HepG2 (cell line): ENCODE measurements at regions not wholly inside any gene's neighbourhood (a gene's known extent, or its start where the extent isn't known, plus 50 kb on each side); places are given as distances from the start of the nearest gene placed in this dataset.
"Not testable (repeated sequence)": the region's sequence is repeated elsewhere in the genome, so short reads cannot be mapped to it uniquely, and the experiment has no call there.

Experiments used
- ATAC-seq: fragments of 200-7000 bp; cut with Tn5 transposase; 3 replicates; pipeline ENCODE4 v1.9.1; 2020; ENCODE audit warnings: mild to moderate bottlenecking, moderate library complexity
- BruUV-seq: library from RNA; stranded (reverse); fragments of 400-500 nt; replicated peaks from 2 replicates; lab custom pipeline; 2021; lab: Mats Ljungman, UMichigan
- CTCF ChIA-PET: fragments of 300-600 bp; formaldehyde crosslinking; extraction: SDS; loops from one replicate; lab custom pipeline; 2021; ENCODE audit warnings: low total read pairs, inconsistent platforms, low intra/inter-chr PET ratio; lab: Yijun Ruan, JAX
- POLR2A ChIA-PET: fragments of 350-600 bp; sonication (Branson Sonifier 250); formaldehyde crosslinking; loops from one replicate; lab custom pipeline; 2020; ENCODE audit warnings: antibody characterized with exemption, inconsistent platforms; lab: Yijun Ruan, JAX
- DNase-seq: peaks from one replicate; pipeline ENCODE4 v3.0.0-alpha.2; 2015; ENCODE audit warnings: low spot score
- FAIRE-seq: peaks from 3 replicates; lab custom pipeline; 2011; peaks lifted over from hg19 to GRCh38; lab: Jason Lieb, UNC
- H2AFZ ChIP-seq: one replicate; pipeline ENCODE4 v1.6.1; 2011; ENCODE audit warnings: low read length, inconsistent platforms
- H3K27ac ChIP-seq: fragments of 300-600 bp; 3 replicates; pipeline ENCODE4 v1.8.0; 2011; ENCODE audit warnings: mixed run types, mild to moderate bottlenecking, mixed read lengths, low read length, inconsistent platforms; ENCODE audit not compliant: insufficient read depth; ENCODE audit errors: extremely low read length
- H3K27me3 ChIP-seq, 2 experiments: fragments of 200-600 bp in 1 of 2; 2 replicates in 1 of 2; 3 replicates in 1 of 2; pipeline versions ENCODE4 v1.6.0 to v1.8.0; 2011; ENCODE audit warnings: low read length in 2 of 2, mild to moderate bottlenecking in 2 of 2, moderate library complexity in 2 of 2, inconsistent platforms in 1 of 2; ENCODE audit not compliant: insufficient read depth in 2 of 2, control insufficient read depth in 1 of 2
- H3K36me3 ChIP-seq, 2 experiments: fragments of 200-600 bp in 1 of 2; replicated peaks in 1 of 2; 2 replicates in 1 of 2; 3 replicates in 1 of 2; pipeline versions ENCODE4 v1.5.1 to v1.8.0; 2011; ENCODE audit warnings: low read length in 2 of 2, inconsistent platforms in 1 of 2; ENCODE audit not compliant: insufficient read depth in 2 of 2, control insufficient read depth in 1 of 2
- H3K4me1 ChIP-seq: 2 replicates; pipeline ENCODE4 v1.5.1; 2012; ENCODE audit warnings: low read length, inconsistent platforms; ENCODE audit not compliant: insufficient read depth
- H3K4me2 ChIP-seq: 2 replicates; pipeline ENCODE4 v1.6.0; 2011; ENCODE audit warnings: low read depth, low read length, inconsistent platforms
- H3K4me3 ChIP-seq, 3 experiments: fragments of 200-600 bp in 1 of 3; sonication (generic), shearing (Covaris generic) in 1 of 3; replicated peaks in 1 of 3; 2 replicates each; pipeline ENCODE4 v1.5.1; 2011 to 2016; ENCODE audit warnings: low read length in 3 of 3, inconsistent platforms in 2 of 3, low read depth in 2 of 3, mild to moderate bottlenecking in 2 of 3, control low read depth in 1 of 3, mixed read lengths in 1 of 3; ENCODE audit not compliant: insufficient read depth in 1 of 3
- H3K79me2 ChIP-seq: one replicate; pipeline ENCODE4 v1.6.1; 2011; ENCODE audit warnings: low read length, inconsistent platforms; ENCODE audit not compliant: insufficient read depth
- H3K9ac ChIP-seq: 2 replicates; pipeline ENCODE4 v1.6.0; 2011; ENCODE audit warnings: mild to moderate bottlenecking, low read depth, low read length, inconsistent platforms; ENCODE audit not compliant: insufficient read depth
- H3K9me3 ChIP-seq: 2 replicates; pipeline ENCODE4 v1.5.1; 2012; ENCODE audit warnings: mild to moderate bottlenecking, low read length
- H4K20me1 ChIP-seq: 2 replicates; pipeline ENCODE4 v1.6.0; 2011; ENCODE audit warnings: inconsistent platforms, mild to moderate bottlenecking, low read length, moderate library complexity; ENCODE audit not compliant: insufficient read depth
- PHF21A ChIP-seq: sonication (generic); formaldehyde crosslinking; IDR thresholded peaks from 2 replicates; pipeline ENCODE4 v1.5.0; 2020; ENCODE audit warnings: mild to moderate bottlenecking, missing genetic modification reagents
- ZNF430 ChIP-seq: sonication (generic); formaldehyde crosslinking; IDR thresholded peaks from 2 replicates; pipeline ENCODE4 v1.9.0; 2021; ENCODE audit warnings: mild to moderate bottlenecking, missing genetic modification reagents
- whole genome bisulfite sequencing: methylation state at CpG from one replicate; pipeline ENCODE4 v1.1.6; 2017; ENCODE audit warnings: low lambda C conversion rate; 5-methylcytosine and 5-hydroxymethylcytosine counted together
- in situ Hi-C: cut with HindIII; loops from 2 replicates; pipeline ENCODE4 v1.10.0; 2017; ENCODE audit warnings: low pct_unique_long_range_greater_than_20kb; ENCODE audit not compliant: extremely low pct_ligation_motif_present
- intact Hi-C: fragments of 100-400 bp; cut with micrococcal nuclease; formaldehyde crosslinking; loops from one replicate; pipeline ENCODE4 v1.10.0; 2022; ENCODE audit not compliant: unreplicated experiment

DNA sequence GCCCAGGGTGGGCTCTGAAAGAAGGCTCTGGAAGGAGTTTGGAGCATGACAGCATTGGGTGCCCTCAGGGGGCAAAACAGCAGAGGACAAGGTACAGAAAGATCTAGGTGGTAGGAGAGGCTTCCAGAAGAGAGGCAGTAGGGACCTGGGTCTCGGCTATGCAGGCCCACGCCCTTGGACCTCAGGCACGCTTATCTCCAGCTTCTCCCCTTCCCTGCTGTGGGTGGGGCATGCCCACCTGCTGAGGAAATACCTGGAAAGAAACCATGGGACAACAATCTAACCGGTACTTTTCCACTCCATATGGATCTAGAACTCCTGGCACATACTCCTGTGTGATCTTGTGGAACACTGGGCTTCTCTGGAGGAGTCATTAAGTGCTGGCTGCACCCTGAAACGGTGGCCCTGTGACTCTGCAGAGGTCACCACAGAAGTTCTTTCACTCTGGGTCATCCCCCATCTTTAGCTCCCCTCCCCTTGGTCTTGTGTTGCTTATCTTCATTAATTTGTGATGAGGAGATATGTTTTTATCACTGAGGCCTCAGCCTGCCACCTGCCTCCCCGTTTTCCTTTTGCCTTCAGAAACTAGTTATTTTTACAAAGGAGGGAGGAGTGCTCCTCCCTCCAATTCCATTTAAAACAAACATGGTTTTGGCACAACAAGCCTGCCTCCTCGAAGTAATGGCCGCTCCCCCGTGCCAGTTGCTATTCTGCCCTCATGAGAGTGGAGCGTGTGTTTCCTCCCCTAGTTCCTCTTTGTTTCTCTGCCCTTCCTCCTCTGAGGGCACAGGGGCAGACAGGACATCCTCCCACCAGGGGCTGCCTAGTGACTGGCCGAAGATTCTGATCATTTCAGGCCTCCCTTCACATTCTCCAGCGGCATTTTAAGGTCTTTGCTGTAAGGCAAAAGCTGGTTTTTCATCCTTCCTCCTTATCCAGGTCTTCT lies 78.0 kb upstream of the ATP5PO start:
- H3K9me3 ChIP-seq, result peaks cover 9% of the 10 kb centered on the region; the same call in 1 of the 2 replicates
- 2% methylated on average over 8 of the region's 12 CpGs for WGBS
- H3K4me2 ChIP-seq, result peak overlapping the region; percentile 35
- H4K20me1 ChIP-seq, result no peaks in the 10 kb centered on the region
- DNase-seq, result no peak
- H3K27ac ChIP-seq, result no peak overlapping the region
- no peaks in the 10 kb centered on the region for H3K36me3 ChIP-seq
- no peak overlapping the region for H3K9ac ChIP-seq
- in situ Hi-C loops (no loop called here), intact Hi-C loops (no loop called here)
- peak; percentile 43; the same call in 1 of the 3 replicates for ATAC-seq
- ChIA-PET POLR2A (no interaction called here), CTCF (no interaction called here)
- no peak for TF ChIP-seq PHF21A
- H2AFZ ChIP-seq, result peak overlapping the region; percentile 64
- 0 out of 2 replicates have a peak, but pooled peaks cover 14% of the 10 kb centered on the region for H3K4me1 ChIP-seq
- no TSS peak for BruUV-seq
- peaks cover 0 to 6% of the 10 kb centered on the region in 2 experiments; a peak in 4 of 5 replicates for H3K27me3 ChIP-seq
- no peak for FAIRE-seq
- H3K79me2 ChIP-seq, result no peaks in the 10 kb centered on the region
- no peak overlapping the region for H3K4me3 ChIP-seq

DNA sequence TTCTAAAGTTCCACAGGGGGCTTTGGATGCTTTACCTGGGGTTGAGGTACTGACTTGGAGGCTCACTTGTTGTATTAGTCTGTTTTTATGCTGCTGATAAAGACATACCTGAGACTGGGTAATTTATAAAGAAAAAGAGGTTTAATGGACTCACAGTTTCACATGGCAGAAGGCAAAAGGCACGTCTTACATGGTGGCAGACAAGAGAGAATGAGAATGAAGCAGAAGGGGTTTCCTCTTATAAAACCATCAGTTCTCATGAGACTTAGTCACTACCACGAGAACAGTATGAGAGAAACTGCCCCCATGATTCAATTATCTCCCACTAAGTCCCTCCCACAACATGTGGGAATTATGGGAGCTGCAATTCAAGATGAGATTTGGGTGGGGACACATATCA lies 76.8 kb upstream of the ATP5PO start:
- H3K36me3 ChIP-seq, FAIRE-seq, H3K9me3 ChIP-seq, H3K9ac ChIP-seq, H2AFZ ChIP-seq, H3K27ac ChIP-seq, DNase-seq, POLR2A ChIA-PET, in situ Hi-C loops, CTCF ChIA-PET, H3K4me2 ChIP-seq, ATAC-seq, BruUV-seq, H3K79me2 ChIP-seq, H4K20me1 ChIP-seq, H3K4me3 ChIP-seq, intact Hi-C loops: not testable (repeated sequence)
- peaks cover 26% of the 10 kb centered on the region; the same call in 1 of the 2 replicates for H3K4me1 ChIP-seq
- peaks cover under 1 to 14% of the 10 kb centered on the region in 2 experiments; a peak in 4 of 5 replicates for H3K27me3 ChIP-seq
- 8% methylated on average over 2 of the region's 2 CpGs for WGBS
- peak; percentile 99 for TF ChIP-seq ZNF430
